Right atrium auricular region (tissue), 2 donors: ENCODE measurements at regions not wholly inside any gene's neighbourhood (a gene's known extent, or its start where the extent isn't known, plus 50 kb on each side); places are given as distances from the start of the nearest gene placed in this dataset.

ENCODE experiments used
- DNase-seq: peaks from one replicate; pipeline ENCODE4 v3.0.0-alpha.2; 2019; ENCODE audit warnings: low spot score
- H3K27ac ChIP-seq, 2 donors: fragments of 200-600 bp; sonication (generic); 1 replicate in 1 of 2; 2 replicates in 1 of 2; pipeline ENCODE4 v1.5.1; 2016 to 2019
- H3K27me3 ChIP-seq, 2 donors: fragments of 200-600 bp; sonication (generic); one replicate each; pipeline versions ENCODE4 v1.5.1 to v1.6.0; 2017 to 2019
- H3K36me3 ChIP-seq: fragments of 200-600 bp; sonication (generic); one replicate; pipeline ENCODE4 v1.5.1; 2016
- H3K4me1 ChIP-seq, 2 donors: fragments of 200-600 bp; sonication (generic); one replicate each; pipeline versions ENCODE4 v1.5.1 to v1.6.0; 2017 to 2019
- H3K4me3 ChIP-seq, 2 donors: fragments of 200-600 bp; sonication (generic); 1 replicate in 1 of 2; 2 replicates in 1 of 2; pipeline ENCODE4 v1.5.1; 2017 to 2019; ENCODE audit warnings: mild to moderate bottlenecking in 1 of 2, moderate library complexity in 1 of 2
- H3K9me3 ChIP-seq, 2 donors: fragments of 200-600 bp; sonication (generic); one replicate each; pipeline ENCODE4 v1.5.1; 2019
- CTCF ChIP-seq, 2 donors: fragments of 200-600 bp; sonication (generic); IDR thresholded peaks; one replicate each; pipeline ENCODE4 v1.5.1; 2019; ENCODE audit warnings: antibody characterized with exemption in 2 of 2

- Histone ChIP-seq H3K4me1 (peaks cover 0 to 20% of the 10 kb centered on the region in 2 donors), H3K27ac (no peak overlapping the region)
Observed at GRCh38 chr9:13963005-13963653, 350.8 kb downstream of the NFIB start.

GRCh38 chr9:13962006-13962405 is 351.9 kb downstream of the NFIB start:
- no peaks in the 10 kb centered on the region for H3K36me3 ChIP-seq
- no peaks in the 10 kb centered on the region for H3K27me3 ChIP-seq
- no peak overlapping the region for H3K4me3 ChIP-seq
- no peak overlapping the region for H3K27ac ChIP-seq
- no peak for TF ChIP-seq CTCF (IDR thresholded peaks at IDR 0.05)
- no peaks in the 10 kb centered on the region for H3K9me3 ChIP-seq
- H3K4me1 ChIP-seq: peaks cover 0 to 20% of the 10 kb centered on the region in 2 donors
- DNase-seq: no peak

More at GRCh38 chr9:13963005-13963653, 350.8 kb downstream of the NFIB start:
- DNase-seq: no peak
- Histone ChIP-seq H3K9me3 (no peaks in the 10 kb centered on the region), H3K27me3 (no peaks in the 10 kb centered on the region), H3K4me3 (no peak overlapping the region), H3K36me3 (no peaks in the 10 kb centered on the region)
- TF ChIP-seq CTCF (IDR thresholded peaks at IDR 0.05): no peak

- H3K9me3 ChIP-seq: no peaks in the 10 kb centered on the region
- TF ChIP-seq CTCF (IDR thresholded peaks at IDR 0.05): no peak
- peaks cover 0 to 20% of the 10 kb centered on the region in 2 donors for H3K4me1 ChIP-seq
- H3K36me3 ChIP-seq: no peaks in the 10 kb centered on the region
- H3K27me3 ChIP-seq: no peaks in the 10 kb centered on the region
- no peak overlapping the region for H3K27ac ChIP-seq
- no peak overlapping the region for H3K4me3 ChIP-seq
- DNase-seq: no peak
Observed at GRCh38 chr9:13960011-13960765, 353.8 kb downstream of the NFIB start.

- H3K4me1 ChIP-seq: peaks cover 0 to 20% of the 10 kb centered on the region in 2 donors
- H3K27me3 ChIP-seq: no peaks in the 10 kb centered on the region
- H3K36me3 ChIP-seq: no peaks in the 10 kb centered on the region
- H3K27ac ChIP-seq: no peak overlapping the region
- TF ChIP-seq CTCF (IDR thresholded peaks at IDR 0.05): no peak
- H3K9me3 ChIP-seq: no peaks in the 10 kb centered on the region
- no peak for DNase-seq
- H3K4me3 ChIP-seq: no peak overlapping the region
Observed at GRCh38 chr9:13958672-13959071, 355.3 kb downstream of the NFIB start.

GRCh38 chr9:13957089-13957488 is 356.9 kb downstream of the NFIB start:
- no peak for DNase-seq
- no peak for TF ChIP-seq CTCF (IDR thresholded peaks at IDR 0.05)
- H3K9me3 ChIP-seq: no peaks in the 10 kb centered on the region
- no peak overlapping the region for H3K27ac ChIP-seq
- H3K4me3 ChIP-seq: no peak overlapping the region
- no peaks in the 10 kb centered on the region for H3K36me3 ChIP-seq
- no peaks in the 10 kb centered on the region for H3K27me3 ChIP-seq
- H3K4me1 ChIP-seq: peaks cover 0 to 16% of the 10 kb centered on the region in 2 donors
